Nephron progenitor cell (in vitro differentiated cells): ENCODE measurements at regions not wholly inside any gene's neighbourhood (a gene's known extent, or its start where the extent isn't known, plus 50 kb on each side); places are given as distances from the start of the nearest gene placed in this dataset.

Source experiments
- DNase-seq: peaks from one replicate; pipeline ENCODE4 v3.0.0; 2021
- H3K27ac Mint-ChIP-seq: 2 replicates; pipeline ENCODE4 v1.8.0; 2021; ENCODE audit warnings: mild to moderate bottlenecking, moderate library complexity, mixed read lengths
- H3K27me3 Mint-ChIP-seq: 2 replicates; pipeline ENCODE4 v1.8.0; 2021; ENCODE audit warnings: mild to moderate bottlenecking, low read depth, mixed read lengths; ENCODE audit not compliant: poor library complexity
- H3K36me3 Mint-ChIP-seq: 2 replicates; pipeline ENCODE4 v1.8.0; 2021; ENCODE audit warnings: low read depth, mixed read lengths
- H3K4me1 Mint-ChIP-seq: 2 replicates; pipeline ENCODE4 v1.8.0; 2021; ENCODE audit warnings: mixed read lengths
- H3K4me3 Mint-ChIP-seq: 2 replicates; pipeline ENCODE4 v1.8.0; 2021; ENCODE audit warnings: mild to moderate bottlenecking, moderate library complexity, mixed read lengths
- H3K9me3 Mint-ChIP-seq: 2 replicates; pipeline ENCODE4 v1.8.0; 2021; ENCODE audit warnings: mild to moderate bottlenecking, moderate library complexity, mixed read lengths
- TF ChIP-seq, protein P1 (sequence below): fragments of 200-600 bp; sonication (generic); IDR thresholded peaks from 2 replicates; pipeline ENCODE4 v1.5.0; 2021; ENCODE audit warnings: antibody characterized with exemption

- Mint-ChIP-seq H3K9me3 (peaks cover 11% of the 10 kb centered on the region), H3K27ac (no peak overlapping the region), H3K36me3 (peaks cover 6% of the 10 kb centered on the region), H3K27me3 (no peaks in the 10 kb centered on the region), H3K4me3 (no peak overlapping the region), H3K4me1 (peaks cover 22% of the 10 kb centered on the region)
- TF ChIP-seq, protein P1, sequence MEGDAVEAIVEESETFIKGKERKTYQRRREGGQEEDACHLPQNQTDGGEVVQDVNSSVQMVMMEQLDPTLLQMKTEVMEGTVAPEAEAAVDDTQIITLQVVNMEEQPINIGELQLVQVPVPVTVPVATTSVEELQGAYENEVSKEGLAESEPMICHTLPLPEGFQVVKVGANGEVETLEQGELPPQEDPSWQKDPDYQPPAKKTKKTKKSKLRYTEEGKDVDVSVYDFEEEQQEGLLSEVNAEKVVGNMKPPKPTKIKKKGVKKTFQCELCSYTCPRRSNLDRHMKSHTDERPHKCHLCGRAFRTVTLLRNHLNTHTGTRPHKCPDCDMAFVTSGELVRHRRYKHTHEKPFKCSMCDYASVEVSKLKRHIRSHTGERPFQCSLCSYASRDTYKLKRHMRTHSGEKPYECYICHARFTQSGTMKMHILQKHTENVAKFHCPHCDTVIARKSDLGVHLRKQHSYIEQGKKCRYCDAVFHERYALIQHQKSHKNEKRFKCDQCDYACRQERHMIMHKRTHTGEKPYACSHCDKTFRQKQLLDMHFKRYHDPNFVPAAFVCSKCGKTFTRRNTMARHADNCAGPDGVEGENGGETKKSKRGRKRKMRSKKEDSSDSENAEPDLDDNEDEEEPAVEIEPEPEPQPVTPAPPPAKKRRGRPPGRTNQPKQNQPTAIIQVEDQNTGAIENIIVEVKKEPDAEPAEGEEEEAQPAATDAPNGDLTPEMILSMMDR = no peak
- DNase-seq = no peak
Observed at GRCh38 chr6:91043751-91044150, 456.9 kb upstream of the MAP3K7 start.

GRCh38 chr6:91042656-91043055 lies 455.8 kb upstream of the MAP3K7 start:
- TF ChIP-seq, protein P1 = no peak
- no peak overlapping the region for H3K27ac Mint-ChIP-seq
- H3K27me3 Mint-ChIP-seq = no peaks in the 10 kb centered on the region
- H3K36me3 Mint-ChIP-seq = peaks cover 6% of the 10 kb centered on the region
- peaks cover 22% of the 10 kb centered on the region for H3K4me1 Mint-ChIP-seq
- peaks cover 11% of the 10 kb centered on the region for H3K9me3 Mint-ChIP-seq
- no peak for DNase-seq
- H3K4me3 Mint-ChIP-seq = no peak overlapping the region

GRCh38 chr6:91033964-91034363 lies 447.1 kb upstream of the MAP3K7 start:
- peak overlapping the region; percentile 60 for H3K27ac Mint-ChIP-seq
- no peak for DNase-seq
- H3K36me3 Mint-ChIP-seq = no peaks in the 10 kb centered on the region
- H3K4me3 Mint-ChIP-seq = no peak overlapping the region
- H3K9me3 Mint-ChIP-seq = no peaks in the 10 kb centered on the region
- TF ChIP-seq, protein P1 = no peak
- H3K27me3 Mint-ChIP-seq = no peaks in the 10 kb centered on the region
- peaks cover 52% of the 10 kb centered on the region for H3K4me1 Mint-ChIP-seq

DNA sequence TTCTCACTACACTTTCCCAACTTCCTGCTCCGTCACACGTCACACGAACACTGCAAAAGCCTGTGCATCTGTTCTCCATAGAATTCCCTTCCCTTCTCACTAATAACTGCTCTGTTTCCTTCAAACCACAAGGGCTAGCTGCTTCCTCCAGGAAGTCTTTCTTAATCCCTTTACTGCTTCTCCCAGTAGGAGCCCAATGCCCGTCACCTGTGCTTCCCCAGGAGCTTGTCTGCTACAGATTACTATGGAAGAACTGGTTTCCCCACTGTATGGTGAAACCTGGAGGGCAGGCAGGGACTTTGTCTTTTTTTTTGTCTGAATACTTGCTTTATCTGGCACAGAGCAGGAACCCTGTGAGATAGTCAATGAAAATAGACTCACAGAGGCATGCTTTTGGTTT lies 444.7 kb upstream of the MAP3K7 start:
- H3K4me3 Mint-ChIP-seq = no peak overlapping the region
- no peaks in the 10 kb centered on the region for H3K36me3 Mint-ChIP-seq
- TF ChIP-seq, protein P1 = no peak
- no peak overlapping the region for H3K27ac Mint-ChIP-seq
- DNase-seq = no peak
- peaks cover 46% of the 10 kb centered on the region for H3K4me1 Mint-ChIP-seq
- H3K27me3 Mint-ChIP-seq = peaks cover 10% of the 10 kb centered on the region
- H3K9me3 Mint-ChIP-seq = no peaks in the 10 kb centered on the region

GRCh38 chr6:91029211-91029610 lies 442.3 kb upstream of the MAP3K7 start:
- TF ChIP-seq, protein P1 = no peak
- no peaks in the 10 kb centered on the region for H3K9me3 Mint-ChIP-seq
- H3K4me3 Mint-ChIP-seq = no peak overlapping the region
- peaks cover 10% of the 10 kb centered on the region for H3K27me3 Mint-ChIP-seq
- H3K27ac Mint-ChIP-seq = peak overlapping the region; percentile 34
- DNase-seq = no peak
- H3K36me3 Mint-ChIP-seq = no peaks in the 10 kb centered on the region
- peaks cover 34% of the 10 kb centered on the region for H3K4me1 Mint-ChIP-seq

DNA sequence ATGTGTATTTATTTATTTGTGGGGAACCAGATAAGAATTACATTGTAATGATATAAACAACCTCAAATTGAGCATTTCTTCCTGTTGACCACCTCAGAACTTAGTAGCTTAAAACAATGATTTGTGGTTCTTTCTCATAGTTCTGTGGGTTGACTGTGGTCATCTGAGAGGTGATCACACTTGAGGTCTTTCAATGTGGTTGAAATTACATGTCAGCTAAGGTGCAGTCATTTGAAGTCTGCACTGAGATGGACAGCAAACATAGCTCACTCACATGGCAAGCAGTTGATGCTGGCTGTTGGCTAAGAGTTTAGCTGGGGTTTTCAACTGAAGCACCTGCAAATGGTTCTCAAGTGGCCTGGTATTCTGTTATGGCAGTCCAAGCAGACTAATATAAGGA lies 436.7 kb upstream of the MAP3K7 start:
- no peak overlapping the region for H3K4me3 Mint-ChIP-seq
- H3K27me3 Mint-ChIP-seq = peaks cover 14% of the 10 kb centered on the region
- peaks cover 4% of the 10 kb centered on the region for H3K4me1 Mint-ChIP-seq
- H3K27ac Mint-ChIP-seq = no peak overlapping the region
- TF ChIP-seq, protein P1 = no peak
- no peaks in the 10 kb centered on the region for H3K36me3 Mint-ChIP-seq
- no peaks in the 10 kb centered on the region for H3K9me3 Mint-ChIP-seq
- DNase-seq = no peak
